ENCODE measurements at regions not wholly inside any gene's neighbourhood (a gene's known extent, or its start where the extent isn't known, plus 50 kb on each side); places are given as distances from the start of the nearest gene placed in this dataset.

DNA sequence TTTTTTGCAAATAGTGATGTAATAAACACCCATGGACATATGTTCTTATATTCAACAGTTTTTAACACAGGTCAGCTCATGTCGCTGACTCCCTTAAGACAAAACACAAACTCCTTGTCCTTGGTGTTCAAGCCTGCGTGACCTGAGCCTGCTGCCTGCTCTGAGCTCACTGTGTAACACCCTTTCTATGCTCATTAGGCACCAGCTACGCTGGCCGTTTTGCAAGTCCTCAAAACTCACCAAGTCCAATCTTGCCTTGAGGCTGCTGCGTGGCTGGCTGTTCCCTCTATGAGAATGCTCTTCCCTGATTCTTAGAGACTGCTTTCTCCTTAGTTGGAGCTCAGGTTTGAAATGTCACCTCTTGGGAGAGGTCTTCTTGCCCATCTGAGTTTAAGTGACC lies 100.5 kb upstream of the GLI2 start:
- Histone ChIP-seq H2BK120ac (ENCODE audit: low read depth, low read length, poor library complexity, severe bottlenecking) (no peak overlapping the region), H4K5ac (ENCODE audit: insufficient read length, low read depth, low read length) (no peak overlapping the region), H3K79me1 (ENCODE audit: insufficient read depth, low read depth, low read length, poor library complexity, severe bottlenecking) (no peaks in the 10 kb centered on the region), H2BK5ac (ENCODE audit: insufficient read length, low read length) (no peak overlapping the region), H2AK5ac (ENCODE audit: insufficient read length, low read length) (no peak overlapping the region), H3K9ac (ENCODE audit: extremely low read depth, insufficient read length, low read length) (no peak overlapping the region), H3K56ac (ENCODE audit: insufficient read length, low read depth, low read length) (no peak overlapping the region), H3K18ac (ENCODE audit: insufficient read length, low read depth, low read length) (no peak overlapping the region), H3K27ac (ENCODE audit: insufficient read length, low read depth, low read length) (no peak overlapping the region), H3K23ac (ENCODE audit: insufficient read length, low read depth, low read length) (no peak overlapping the region), H3K27me3 (ENCODE audit: insufficient read depth, low read length) (no peaks in the 10 kb centered on the region; the same call in 1 of the 2 replicates), H3K4me2 (ENCODE audit: insufficient read depth, insufficient read length, low read length) (no peak overlapping the region), H2AFZ (ENCODE audit: low read length) (no peak overlapping the region), H2BK15ac (ENCODE audit: low read depth, low read length) (no peak overlapping the region), H3T11ph (ENCODE audit: low read length) (no peak overlapping the region), H2BK12ac (ENCODE audit: insufficient read length, low read depth, low read length) (no peak overlapping the region), H4K91ac (ENCODE audit: insufficient read length, low read depth, low read length) (no peak overlapping the region), H4K20me1 (ENCODE audit: control insufficient read depth, insufficient read depth, insufficient read length) (no peaks in the 10 kb centered on the region), H3K4me1 (ENCODE audit: insufficient read depth, low read length) (no peaks in the 10 kb centered on the region), H3K9me3 (ENCODE audit: control insufficient read depth, low read depth, low read length) (no peaks in the 10 kb centered on the region), H3K23me2 (ENCODE audit: insufficient read length, low read depth, low read length, poor library complexity, severe bottlenecking) (no peaks in the 10 kb centered on the region), H2BK20ac (ENCODE audit: low read depth, low read length, poor library complexity, severe bottlenecking) (no peak overlapping the region), H3K14ac (ENCODE audit: insufficient read depth, low read length) (no peak overlapping the region), H4K8ac (replicated peaks; ENCODE audit: insufficient read length, low read depth, low read length) (no peak overlapping the region), H3K4ac (ENCODE audit: low read depth, low read length) (no peak overlapping the region), H3K79me2 (ENCODE audit: insufficient read depth, low read length) (no peaks in the 10 kb centered on the region)
- no peaks in the 10 kb centered on the region for H3K36me3 Mint-ChIP-seq (ENCODE audit: insufficient read depth in 1 of 3, low read depth in 3 of 3)
- no peak overlapping the region for H3K27ac Mint-ChIP-seq
- H3K9me3 Mint-ChIP-seq = no peaks in the 10 kb centered on the region
- no peak for DNase-seq
- TF ChIP-seq, protein P1, sequence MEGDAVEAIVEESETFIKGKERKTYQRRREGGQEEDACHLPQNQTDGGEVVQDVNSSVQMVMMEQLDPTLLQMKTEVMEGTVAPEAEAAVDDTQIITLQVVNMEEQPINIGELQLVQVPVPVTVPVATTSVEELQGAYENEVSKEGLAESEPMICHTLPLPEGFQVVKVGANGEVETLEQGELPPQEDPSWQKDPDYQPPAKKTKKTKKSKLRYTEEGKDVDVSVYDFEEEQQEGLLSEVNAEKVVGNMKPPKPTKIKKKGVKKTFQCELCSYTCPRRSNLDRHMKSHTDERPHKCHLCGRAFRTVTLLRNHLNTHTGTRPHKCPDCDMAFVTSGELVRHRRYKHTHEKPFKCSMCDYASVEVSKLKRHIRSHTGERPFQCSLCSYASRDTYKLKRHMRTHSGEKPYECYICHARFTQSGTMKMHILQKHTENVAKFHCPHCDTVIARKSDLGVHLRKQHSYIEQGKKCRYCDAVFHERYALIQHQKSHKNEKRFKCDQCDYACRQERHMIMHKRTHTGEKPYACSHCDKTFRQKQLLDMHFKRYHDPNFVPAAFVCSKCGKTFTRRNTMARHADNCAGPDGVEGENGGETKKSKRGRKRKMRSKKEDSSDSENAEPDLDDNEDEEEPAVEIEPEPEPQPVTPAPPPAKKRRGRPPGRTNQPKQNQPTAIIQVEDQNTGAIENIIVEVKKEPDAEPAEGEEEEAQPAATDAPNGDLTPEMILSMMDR (conservative IDR thresholded peaks at IDR 0.05) = no peak
- WGBS (ENCODE audit: extremely low coverage, insufficient read length, low lambda C conversion rate) = no CpG with 5 or more reads among the region's 5 CpGs
- no peak overlapping the region for H3K4me3 Mint-ChIP-seq
- H3K27me3 Mint-ChIP-seq (ENCODE audit: low read depth) = peaks cover 80% of the 10 kb centered on the region
- H3K4me1 Mint-ChIP-seq = peaks cover 3 to 6% of the 10 kb centered on the region in 2 experiments; a peak in 3 of 4 replicates

All from H9 (cell line).